PFSK-1 (cell line): ENCODE measurements at regions not wholly inside any gene's neighbourhood (a gene's known extent, or its start where the extent isn't known, plus 50 kb on each side); places are given as distances from the start of the nearest gene placed in this dataset.

ENCODE experiments used
- POLR2AphosphoS5 ChIP-seq: IDR thresholded peaks from 2 replicates; pipeline ENCODE4 v1.6.1; 2012; ENCODE audit warnings: low read depth, mild to moderate bottlenecking, control low read depth, low read length, moderate library complexity
- TAF1 ChIP-seq: IDR thresholded peaks from 2 replicates; pipeline ENCODE4 v1.6.1; 2012; ENCODE audit warnings: low read length, control low read depth, borderline replicate concordance; ENCODE audit not compliant: insufficient read depth

GRCh38 chr1:98098473-98098872 is 177.6 kb upstream of the DPYD start:
- no peak for TF ChIP-seq TAF1
- no peak for TF ChIP-seq POLR2AphosphoS5
